NCI-H2107 treated with DMSO at 0.1 percent for 48 hours (cell line): ENCODE measurements at regions not wholly inside any gene's neighbourhood (a gene's known extent, or its start where the extent isn't known, plus 50 kb on each side); places are given as distances from the start of the nearest gene placed in this dataset.
A peak's percentile ranks its signal among the peaks of the same experiment; 100 is the strongest.

ENCODE experiments used
- DNase-seq: peaks from one replicate; lab custom pipeline; 2025; ENCODE audit not compliant: unreplicated experiment; lab: John Stamatoyannopoulos, UW

DNA sequence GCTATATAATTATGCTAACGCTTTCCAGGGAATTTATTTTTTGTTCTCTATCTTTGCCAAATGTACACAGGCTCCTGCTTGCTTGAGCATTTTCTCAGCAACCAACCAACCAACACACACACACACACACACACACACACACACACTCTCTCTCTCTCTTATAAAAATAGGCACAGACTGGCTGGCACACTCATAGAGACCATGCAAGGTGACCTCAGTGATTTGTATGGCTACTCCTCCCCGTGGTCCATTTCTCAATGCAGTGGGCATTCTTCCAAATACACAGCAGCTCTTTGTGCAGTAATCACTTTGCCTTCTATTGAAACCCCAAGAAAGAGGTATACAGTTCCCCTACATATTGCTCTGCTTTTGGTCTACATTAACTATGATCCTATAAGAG lies 416.0 kb downstream of the MAN2A1 start:
- DNase-seq, result peak; percentile 10

GRCh38 chr5:110106750-110107149 lies 417.0 kb downstream of the MAN2A1 start:
- no peak for DNase-seq

DNA sequence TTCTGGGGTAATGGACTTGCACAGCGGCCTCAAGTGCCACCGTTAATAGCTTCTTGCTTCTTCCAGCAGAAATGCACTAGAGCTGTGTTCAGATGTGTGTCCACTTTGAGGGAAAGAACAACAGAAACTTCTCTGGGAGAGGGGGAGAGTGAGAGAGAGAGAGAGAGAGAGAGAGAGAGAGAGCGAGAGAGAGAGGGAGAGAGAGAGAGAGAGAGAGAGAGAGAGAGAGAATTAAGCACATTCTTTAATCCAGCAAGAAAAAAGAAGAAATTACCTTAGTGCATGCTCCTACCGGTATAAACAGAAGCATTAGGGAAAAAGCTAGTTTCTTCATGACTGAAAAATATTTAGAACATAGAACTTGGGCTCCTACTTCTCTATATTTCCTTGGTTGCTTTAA lies 418.8 kb downstream of the MAN2A1 start:
- DNase-seq, result no peak

DNA sequence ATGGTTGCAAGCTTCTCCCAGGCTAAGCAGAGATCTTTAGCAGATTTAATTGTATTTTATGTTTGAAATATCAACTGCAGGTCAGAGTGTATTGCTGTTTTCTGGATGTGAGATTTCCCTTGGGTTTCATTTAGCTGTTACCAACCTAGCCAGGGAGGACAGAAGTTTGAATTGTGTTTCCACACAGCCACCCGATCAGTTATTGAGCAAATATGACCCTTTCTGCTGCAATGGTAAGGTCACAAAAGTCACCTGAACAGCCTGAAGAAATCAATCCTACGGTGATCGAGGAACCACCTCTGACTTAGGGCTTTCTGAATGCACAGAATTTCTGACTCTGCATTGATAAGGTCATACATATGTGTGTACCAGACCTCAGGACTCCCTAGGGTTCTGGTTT lies 419.9 kb downstream of the MAN2A1 start:
- DNase-seq, result no peak

DNA sequence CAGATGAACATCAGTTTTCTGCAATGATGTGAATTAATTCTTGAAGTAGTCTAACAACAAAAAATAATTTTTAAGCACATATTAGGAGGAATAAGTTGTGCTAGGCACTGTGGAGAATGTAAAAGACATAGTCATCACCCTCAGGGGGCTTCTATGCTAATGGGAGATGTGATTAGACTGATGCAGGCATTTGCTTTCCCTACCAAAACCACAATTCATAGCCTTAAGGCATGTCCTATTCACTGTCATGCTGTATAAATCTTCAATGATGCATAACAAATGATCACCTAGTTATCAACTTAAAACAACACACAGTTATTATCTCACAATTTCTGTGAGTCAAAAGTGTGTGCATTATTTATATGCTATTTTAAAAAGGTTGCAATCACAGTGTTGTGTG lies 422.6 kb downstream of the MAN2A1 start:
- DNase-seq, result no peak

DNA sequence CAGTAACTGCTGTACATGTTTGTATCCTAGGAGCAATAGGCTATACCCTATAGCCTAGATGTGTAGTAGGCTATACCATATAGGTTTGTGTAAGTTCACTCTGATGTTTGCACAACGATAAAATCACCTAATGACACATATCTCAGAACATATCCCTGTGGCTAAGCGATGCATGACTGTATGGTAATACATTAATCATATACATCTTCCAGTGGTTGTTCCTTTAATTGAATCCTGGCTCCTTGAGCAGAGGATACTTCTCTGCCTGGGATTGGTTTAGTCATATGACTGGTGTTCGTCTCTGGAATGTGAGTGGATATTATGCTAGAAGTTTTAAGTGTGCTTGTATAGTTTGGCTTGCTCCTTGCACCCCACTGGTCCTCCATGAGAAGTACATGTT lies 425.8 kb downstream of the MAN2A1 start:
- no peak for DNase-seq

- DNase-seq, result no peak
Observed at GRCh38 chr5:110116539-110116938, 426.8 kb downstream of the MAN2A1 start.

DNA sequence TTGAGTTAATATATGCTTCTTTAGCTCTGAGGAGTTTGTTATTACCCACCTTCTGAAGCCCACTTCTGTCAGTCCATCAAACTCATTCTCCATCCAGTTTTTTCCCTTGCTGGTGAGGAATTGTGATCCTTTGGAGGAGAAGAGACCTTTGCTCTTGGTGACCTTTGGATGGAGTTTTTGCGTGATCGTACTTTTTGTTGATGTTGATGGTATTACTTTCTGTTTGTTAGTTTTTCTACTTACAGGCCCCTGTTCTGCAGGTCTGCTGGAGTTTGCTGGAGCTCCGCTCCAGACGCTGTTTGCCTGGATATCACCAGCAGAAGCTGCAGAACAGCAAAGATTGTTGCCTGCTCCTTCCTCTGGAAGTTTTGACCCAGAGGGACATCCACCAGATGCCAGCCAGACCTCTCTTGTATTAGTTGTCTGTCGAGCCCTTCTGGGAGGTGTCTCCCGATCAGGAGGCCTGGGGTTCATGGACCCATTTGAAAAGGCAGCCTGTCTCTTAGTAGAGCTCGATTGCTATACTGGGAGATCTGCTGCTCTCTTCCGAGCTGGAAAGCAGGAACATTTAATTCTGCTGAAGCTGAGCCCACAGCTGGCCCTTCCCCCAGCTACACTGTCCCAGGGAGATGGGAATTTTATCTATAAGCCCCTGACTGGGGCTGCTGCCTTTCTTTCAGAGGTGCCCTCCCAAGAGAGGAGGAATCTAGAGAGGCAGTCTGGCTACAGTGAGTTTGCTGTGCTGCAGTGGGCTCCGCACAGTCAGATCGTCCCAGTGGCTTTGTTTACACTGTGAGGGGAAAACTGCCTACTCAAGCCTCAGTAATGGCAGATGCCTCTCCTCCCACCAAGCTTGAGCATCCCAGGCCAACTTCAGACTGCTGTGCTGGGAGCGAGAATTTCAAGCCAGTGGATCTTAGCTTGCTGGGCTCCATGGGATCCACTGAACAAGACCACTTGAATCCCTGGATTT lies 445.5 kb downstream of the MAN2A1 start:
- DNase-seq, result no peak

DNA sequence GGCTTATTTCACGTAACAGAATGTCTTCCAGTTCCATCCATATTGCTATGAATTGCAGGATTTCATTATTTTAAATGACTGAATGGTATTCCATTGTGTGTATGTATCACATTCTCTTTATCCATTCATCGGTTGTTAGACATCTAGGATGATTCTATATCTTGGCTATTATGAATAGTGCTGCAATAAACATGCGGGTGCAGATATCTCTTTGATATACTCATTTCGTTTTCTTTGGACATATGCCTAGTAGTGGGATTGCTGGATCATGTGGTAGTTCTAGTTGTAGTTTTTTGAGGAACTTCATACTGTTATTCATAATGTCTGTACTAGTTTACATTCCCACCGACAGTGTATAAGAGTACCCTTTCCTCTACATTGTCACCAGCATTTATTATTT lies 460.5 kb downstream of the MAN2A1 start:
- DNase-seq, result no peak

DNA sequence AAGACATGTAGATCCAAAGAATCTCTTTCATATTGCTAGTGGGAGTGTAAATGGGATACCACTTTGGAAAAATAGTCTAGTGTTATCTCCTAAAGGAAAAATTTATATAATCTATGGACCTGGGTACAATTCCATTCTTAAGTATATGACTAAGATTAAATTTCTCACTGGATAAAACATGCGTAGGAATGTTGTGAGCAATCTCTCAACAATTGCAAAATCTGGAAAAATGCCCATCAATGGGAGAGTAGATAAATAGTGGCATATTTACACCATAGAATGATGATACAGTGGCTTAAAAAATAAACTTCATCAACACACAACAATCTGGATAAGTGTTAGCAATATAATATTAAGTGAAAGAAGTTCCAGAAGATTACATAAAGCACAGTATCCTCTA lies 469.5 kb downstream of the MAN2A1 start:
- DNase-seq, result no peak

- peak; percentile 3 for DNase-seq
Observed at GRCh38 chr5:110161162-110161561, 471.4 kb downstream of the MAN2A1 start.

GRCh38 chr5:110165366-110165765 lies 475.6 kb downstream of the MAN2A1 start:
- no peak for DNase-seq

GRCh38 chr5:110167384-110167783 lies 477.7 kb downstream of the MAN2A1 start:
- DNase-seq, result no peak

DNA sequence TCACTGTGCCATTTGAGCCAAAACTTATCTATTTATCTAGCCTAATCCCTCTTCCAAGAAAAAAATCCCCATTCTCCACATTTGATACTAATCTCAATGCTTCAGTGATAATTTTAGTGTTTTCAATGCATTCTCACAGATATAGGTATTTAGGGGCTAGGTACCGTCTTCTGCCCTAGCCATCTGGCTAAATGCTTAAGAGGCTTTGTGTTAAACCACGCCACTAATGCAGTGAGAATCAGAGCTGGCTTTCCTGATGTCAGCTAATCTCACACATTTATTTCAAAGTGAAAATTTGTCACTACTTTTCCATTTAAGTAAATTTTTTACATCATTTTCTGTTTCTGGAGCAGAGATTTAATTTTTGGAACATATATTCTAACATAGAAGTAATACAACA lies 479.7 kb downstream of the MAN2A1 start:
- no peak for DNase-seq

DNA sequence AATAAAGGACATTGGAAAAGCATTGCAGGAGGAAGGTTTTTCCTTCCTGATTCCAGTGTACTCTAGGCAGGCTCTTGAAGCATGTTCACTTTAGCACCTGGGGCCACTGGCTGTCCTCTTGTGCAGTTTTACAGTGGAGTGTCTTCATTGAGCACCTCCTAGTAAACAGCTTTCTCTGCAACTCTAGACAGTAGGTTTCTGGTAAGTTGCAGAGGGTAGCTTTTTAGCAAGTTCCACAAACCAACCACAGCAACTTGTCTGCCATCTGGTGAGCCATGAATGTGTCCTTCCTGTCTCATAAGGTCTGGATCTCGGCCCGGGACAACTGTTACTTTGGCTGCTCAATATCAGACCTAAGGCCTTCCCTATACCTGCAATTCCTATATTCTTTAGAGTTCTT lies 488.0 kb downstream of the MAN2A1 start:
- no peak for DNase-seq

DNA sequence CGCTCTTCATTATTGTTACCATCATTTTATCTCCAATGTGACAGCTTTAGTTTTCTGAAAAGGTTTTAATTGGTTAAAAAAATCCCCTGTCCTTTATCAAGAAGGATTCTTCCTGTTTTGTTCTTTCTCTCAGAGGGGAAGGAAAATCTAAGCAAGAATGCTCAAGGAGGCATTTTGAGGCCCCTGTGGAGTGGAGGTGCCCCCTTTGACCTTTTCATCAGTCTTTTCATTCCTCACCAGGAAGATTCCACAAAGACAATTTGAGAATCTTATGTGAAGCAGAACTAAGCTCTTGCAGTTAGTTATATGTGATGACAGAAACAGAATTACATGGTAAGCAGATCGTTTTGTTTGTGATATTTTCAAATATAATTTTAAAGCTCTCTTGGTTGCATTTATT lies 489.6 kb downstream of the MAN2A1 start:
- DNase-seq, result no peak

DNA sequence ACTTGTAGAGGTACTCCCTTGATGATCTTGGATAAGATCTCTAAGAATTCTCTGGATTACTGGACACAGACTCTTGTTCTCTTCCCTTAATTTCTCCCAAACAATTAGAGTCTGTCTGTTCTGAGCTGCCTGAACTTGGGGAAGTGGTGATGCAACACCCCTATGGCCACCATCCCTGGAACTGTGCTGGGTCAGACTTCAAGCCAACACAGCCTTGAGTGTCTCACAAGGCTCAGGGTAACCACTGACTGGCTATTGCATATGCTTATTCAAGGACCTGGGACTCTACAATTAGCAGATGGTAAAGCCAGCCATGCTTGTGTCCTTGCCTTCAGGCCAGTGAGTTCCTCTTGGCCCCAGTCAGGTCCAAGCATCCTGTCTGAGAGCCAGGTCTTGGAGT lies 504.5 kb downstream of the MAN2A1 start:
- no peak for DNase-seq

DNA sequence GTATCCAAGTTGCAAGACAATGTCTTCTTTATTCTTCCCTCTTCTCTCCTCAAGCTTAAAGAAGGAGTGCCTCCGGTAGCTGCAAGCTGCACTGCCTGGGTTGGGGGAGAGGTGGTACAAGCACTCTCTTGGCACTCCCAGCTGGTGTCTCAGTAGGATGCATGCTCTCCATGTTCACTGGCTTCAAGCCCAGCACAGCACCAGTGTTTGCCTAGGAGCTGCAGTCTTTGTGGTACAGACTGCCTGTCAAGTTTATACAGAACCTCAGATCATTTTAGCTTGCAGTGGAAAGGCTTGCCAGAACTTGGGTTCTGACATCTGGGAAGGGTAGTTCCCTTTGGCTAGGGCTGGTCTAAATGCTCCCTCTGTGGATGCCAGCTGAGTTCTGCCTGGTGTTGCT lies 505.6 kb downstream of the MAN2A1 start:
- peak; percentile 3 for DNase-seq

- DNase-seq, result no peak
Observed at GRCh38 chr5:110201791-110202190, 512.1 kb downstream of the MAN2A1 start.

DNA sequence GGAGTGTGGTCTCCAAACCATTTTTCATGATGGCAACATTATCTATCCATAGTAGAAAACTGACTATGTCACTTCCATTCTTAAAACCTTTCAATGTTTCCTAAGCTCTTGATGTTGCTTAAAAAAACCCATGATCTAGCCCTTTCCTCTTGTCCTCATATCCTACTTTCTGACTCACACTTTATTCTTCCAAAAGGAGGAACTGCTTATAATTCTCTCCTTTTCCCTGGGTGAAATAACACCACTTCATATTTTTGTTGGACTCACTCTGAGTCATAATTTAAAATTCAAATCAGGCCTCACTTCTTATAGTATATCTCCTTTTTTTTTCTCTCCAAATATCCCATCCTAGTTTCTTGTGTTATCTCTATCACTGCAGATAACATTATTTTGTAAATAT lies 513.9 kb downstream of the MAN2A1 start:
- no peak for DNase-seq

- no peak for DNase-seq
Observed at GRCh38 chr5:110209401-110209800, 517.1 kb downstream of the TMEM232 start.

DNA sequence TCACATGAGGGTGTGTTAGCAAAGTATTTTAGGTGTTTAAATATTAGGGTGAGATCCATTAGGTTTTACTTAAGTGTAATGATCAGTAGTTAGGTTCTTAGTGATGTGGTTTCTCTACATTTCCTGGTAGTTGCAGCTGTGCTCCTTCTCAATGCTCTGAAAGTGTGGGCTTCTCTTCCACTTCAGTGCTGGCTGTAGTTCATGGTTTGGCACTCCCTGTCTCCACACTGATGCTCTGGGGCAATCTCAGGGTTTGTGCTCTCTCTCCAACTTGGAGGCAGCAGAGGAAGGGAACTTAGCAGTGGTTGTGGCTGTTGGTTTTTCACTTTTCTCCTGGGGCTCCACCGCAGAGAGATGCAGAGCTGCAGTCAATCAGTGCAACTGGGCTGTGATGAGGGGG lies 507.5 kb downstream of the TMEM232 start:
- DNase-seq, result no peak

GRCh38 chr5:110219769-110220168 lies 506.7 kb downstream of the TMEM232 start:
- DNase-seq, result no peak
